SK-N-SH (cell line): ENCODE measurements at regions not wholly inside any gene's neighbourhood (a gene's known extent, or its start where the extent isn't known, plus 50 kb on each side); places are given as distances from the start of the nearest gene placed in this dataset.

ENCODE experiments used
- CTCF ChIA-PET: fragments of 300-600, 350-600 bp; formaldehyde crosslinking; extraction: SDS; loops from one replicate; lab custom pipeline; 2021; lab: Yijun Ruan, JAX
- POLR2A ChIA-PET: fragments of 350-600 bp; sonication (Branson Sonifier 250); formaldehyde crosslinking; extraction: SDS; loops from one replicate; lab custom pipeline; 2020; ENCODE audit warnings: antibody characterized with exemption, inconsistent platforms; lab: Yijun Ruan, JAX
- DNase-seq: peaks from one replicate; pipeline ENCODE4 v3.0.0; 2012
- H2AFZ ChIP-seq: fragments of 200-600 bp; sonication (generic); 2 replicates; pipeline ENCODE4 v1.8.1; 2016; ENCODE audit warnings: antibody characterized with exemption, mild to moderate bottlenecking, low read depth
- H3F3A ChIP-seq: fragments of 200-600 bp; sonication (generic); replicated peaks from 2 replicates; pipeline ENCODE3; 2016; ENCODE audit warnings: antibody characterized with exemption, mild to moderate bottlenecking; ENCODE audit not compliant: insufficient read depth
- H3K27ac ChIP-seq, 2 experiments: fragments of 200-500 bp in 1 of 2; fragments of 200-600 bp in 1 of 2; sonication (Bioruptor generic) in 1 of 2; sonication (generic), shearing (Covaris generic) in 1 of 2; 2 replicates each; pipeline versions ENCODE4 v1.5.1 to v1.6.1; 2014 to 2016; ENCODE audit warnings: low read depth in 2 of 2, inconsistent platforms in 1 of 2, low read length in 1 of 2, mild to moderate bottlenecking in 1 of 2, mixed read lengths in 1 of 2
- H3K27me3 ChIP-seq: fragments of 200-600 bp; sonication (generic), shearing (Covaris generic); 2 replicates; pipeline ENCODE4 v1.6.1; 2016; ENCODE audit warnings: mixed run types; ENCODE audit not compliant: insufficient read depth
- H3K36me3 ChIP-seq, 2 experiments: fragments of 200-500 bp in 1 of 2; fragments of 200-600 bp in 1 of 2; sonication (Bioruptor generic) in 1 of 2; sonication (generic) in 1 of 2; replicated peaks in 1 of 2; 2 replicates each; pipeline versions ENCODE3 to v1.5.1; 2014 to 2016; ENCODE audit warnings: low read length in 1 of 2, mild to moderate bottlenecking in 1 of 2; ENCODE audit not compliant: insufficient read depth in 2 of 2, control insufficient read depth in 1 of 2
- H3K4me1 ChIP-seq, 2 experiments: fragments of 200-500 bp in 1 of 2; fragments of 200-600 bp in 1 of 2; sonication (Bioruptor generic) in 1 of 2; sonication (generic), shearing (Covaris generic) in 1 of 2; 2 replicates each; pipeline versions ENCODE4 v1.5.1 to v1.6.1; 2014 to 2016; ENCODE audit warnings: low read depth in 1 of 2, low read length in 1 of 2, mixed run types in 1 of 2; ENCODE audit not compliant: insufficient read depth in 2 of 2, control insufficient read depth in 1 of 2
- H3K4me2 ChIP-seq: fragments of 200-600 bp; sonication (generic), shearing (Covaris generic); 2 replicates; pipeline ENCODE4 v1.6.1; 2017; ENCODE audit warnings: mixed run types
- H3K4me3 ChIP-seq, 2 experiments: fragments of 200-500 bp in 1 of 2; fragments of 200-600 bp in 1 of 2; sonication (Bioruptor generic) in 1 of 2; sonication (generic), shearing (Covaris generic) in 1 of 2; 2 replicates each; pipeline versions ENCODE4 v1.5.1 to v1.8.1; 2014 to 2016; ENCODE audit warnings: low read depth in 2 of 2, inconsistent platforms in 1 of 2, low read length in 1 of 2, mild to moderate bottlenecking in 1 of 2, mixed read lengths in 1 of 2, moderate library complexity in 1 of 2
- H3K79me2 ChIP-seq: fragments of 200-600 bp; sonication (generic); 2 replicates; pipeline ENCODE4 v1.8.1; 2017; ENCODE audit warnings: mild to moderate bottlenecking; ENCODE audit not compliant: insufficient read depth
- H3K9ac ChIP-seq: fragments of 200-600 bp; sonication (generic); 2 replicates; pipeline ENCODE4 v1.6.1; 2017; ENCODE audit warnings: mixed run types
- H3K9me2 ChIP-seq: fragments of 200-600 bp; sonication (generic); 2 replicates; pipeline ENCODE4 v1.6.1; 2017; ENCODE audit warnings: mixed run types
- H3K9me3 ChIP-seq: fragments of 200-600 bp; sonication (generic); 2 replicates; pipeline ENCODE4 v1.6.1; 2017; ENCODE audit warnings: mixed run types, mild to moderate bottlenecking, moderate library complexity
- H4K20me1 ChIP-seq: fragments of 200-600 bp; sonication (generic); 2 replicates; pipeline ENCODE4 v1.6.1; 2017; ENCODE audit warnings: mild to moderate bottlenecking, mixed run types; ENCODE audit not compliant: insufficient read depth
- ELF1 ChIP-seq: IDR thresholded peaks from 2 replicates; pipeline ENCODE4 v1.4.0; 2012
- EP300 ChIP-seq, 2 experiments: IDR thresholded peaks; 2 replicates each; pipeline versions ENCODE4 v1.4.0 to v1.6.1; 2012; ENCODE audit warnings: borderline replicate concordance in 1 of 2, low read depth in 1 of 2, low read length in 1 of 2
- FOSL2 ChIP-seq: IDR thresholded peaks from 2 replicates; pipeline ENCODE4 v1.4.0; 2012; ENCODE audit warnings: low read depth, mild to moderate bottlenecking, moderate library complexity, borderline replicate concordance
- FOXJ3 ChIP-seq: sonication (generic); formaldehyde crosslinking; IDR thresholded peaks from 2 replicates; pipeline ENCODE4 v1.5.1; 2020; ENCODE audit warnings: mild to moderate bottlenecking, missing genetic modification reagents
- GABPA ChIP-seq: IDR thresholded peaks from 2 replicates; pipeline ENCODE4 v1.4.0; 2012; ENCODE audit warnings: low read depth, mild to moderate bottlenecking
- IRF3 ChIP-seq: fragments of 150-350 bp; IDR thresholded peaks from 2 replicates; pipeline ENCODE4 v1.6.1; 2016; ENCODE audit warnings: mild to moderate bottlenecking, low read depth, low read length
- JUND ChIP-seq: IDR thresholded peaks from 2 replicates; pipeline ENCODE4 v1.4.0; 2012
- MAX ChIP-seq: IDR thresholded peaks from 2 replicates; pipeline ENCODE4 v1.4.0; 2012; ENCODE audit warnings: low read depth
- NRF1 ChIP-seq: IDR thresholded peaks from 2 replicates; pipeline ENCODE4 v1.6.1; 2012; ENCODE audit warnings: low read depth, mild to moderate bottlenecking, low read length
- PBX3 ChIP-seq: IDR thresholded peaks from 2 replicates; pipeline ENCODE4; 2012
- RAD21 ChIP-seq: IDR thresholded peaks from 2 replicates; pipeline ENCODE4 v1.6.1; 2012; ENCODE audit warnings: mild to moderate bottlenecking, low read length
- RXRA ChIP-seq: IDR thresholded peaks from 2 replicates; pipeline ENCODE4 v1.4.0; 2012; ENCODE audit warnings: low read depth, mild to moderate bottlenecking, borderline replicate concordance
- TAF1 ChIP-seq: IDR thresholded peaks from 2 replicates; pipeline ENCODE4 v1.6.1; 2012; ENCODE audit warnings: low read depth, mild to moderate bottlenecking, low read length, moderate library complexity, borderline replicate concordance
- TEAD4 ChIP-seq: IDR thresholded peaks from 2 replicates; pipeline ENCODE4 v1.4.0; 2012; ENCODE audit warnings: mild to moderate bottlenecking, borderline replicate concordance; ENCODE audit not compliant: insufficient read depth
- USF2 ChIP-seq: fragments of 150-350 bp; IDR thresholded peaks from 2 replicates; pipeline ENCODE4 v1.6.1; 2017; ENCODE audit warnings: antibody characterized with exemption, low read length, low read depth, borderline replicate concordance
- WGBS: methylation state at CpG from one replicate; pipeline ENCODE4 v1.1.6; 2017; ENCODE audit warnings: low lambda C conversion rate; 5-methylcytosine and 5-hydroxymethylcytosine counted together
- TF ChIP-seq, protein P1 (sequence below): IDR thresholded peaks from 2 replicates; pipeline ENCODE4 v1.4.0; 2012; ENCODE audit warnings: low read depth, borderline replicate concordance
- TF ChIP-seq, protein P2 (sequence below): fragments of 200-600 bp; sonication (generic); IDR thresholded peaks from 2 replicates; pipeline ENCODE4 v1.6.1; 2017; ENCODE audit warnings: antibody characterized with exemption, mild to moderate bottlenecking, moderate library complexity

DNA sequence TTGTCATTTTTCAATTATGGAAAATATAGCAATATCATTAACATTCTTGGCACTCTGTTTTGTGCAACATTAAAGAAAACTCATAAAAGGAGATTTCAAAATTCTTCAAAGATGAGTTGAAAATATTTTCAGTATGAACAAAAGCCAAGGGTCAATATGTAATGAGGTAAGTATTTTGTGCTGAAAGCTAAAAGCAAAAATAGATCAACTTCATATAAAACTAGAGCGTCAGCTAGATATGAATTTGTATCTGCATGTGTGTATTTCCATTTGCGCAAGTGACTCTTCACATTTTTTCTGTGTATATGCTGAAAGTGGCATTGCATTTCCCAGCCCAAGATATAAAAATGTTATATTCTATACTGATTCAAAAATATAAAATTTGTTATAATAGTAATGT, 492.1 kb upstream of the EYS start:
- Histone ChIP-seq H3K27ac (no peak overlapping the region), H3K9ac (no peak overlapping the region), H3F3A (no peaks in the 10 kb centered on the region), H3K9me2 (no peaks in the 10 kb centered on the region), H3K9me3 (no peaks in the 10 kb centered on the region), H3K4me3 (no peak overlapping the region), H3K79me2 (no peaks in the 10 kb centered on the region), H3K27me3 (no peaks in the 10 kb centered on the region), H3K4me2 (no peak overlapping the region), H2AFZ (no peak overlapping the region), H4K20me1 (no peaks in the 10 kb centered on the region), H3K4me1 (no peaks in the 10 kb centered on the region), H3K36me3 (no peaks in the 10 kb centered on the region)
- ChIA-PET CTCF (no interaction called here), POLR2A (no interaction called here)
- DNase-seq: no peak
- WGBS: 70% methylated on average over 2 of the region's 2 CpGs
- TF ChIP-seq TAF1 (no peak), IRF3 (no peak), FOSL2 (no peak), TEAD4 (no peak), EP300 (IDR thresholded peaks at IDR 0.05; ENCODE audit: borderline replicate concordance in 1 of 2, low read depth in 1 of 2, low read length in 1 of 2) (no peak)

DNA sequence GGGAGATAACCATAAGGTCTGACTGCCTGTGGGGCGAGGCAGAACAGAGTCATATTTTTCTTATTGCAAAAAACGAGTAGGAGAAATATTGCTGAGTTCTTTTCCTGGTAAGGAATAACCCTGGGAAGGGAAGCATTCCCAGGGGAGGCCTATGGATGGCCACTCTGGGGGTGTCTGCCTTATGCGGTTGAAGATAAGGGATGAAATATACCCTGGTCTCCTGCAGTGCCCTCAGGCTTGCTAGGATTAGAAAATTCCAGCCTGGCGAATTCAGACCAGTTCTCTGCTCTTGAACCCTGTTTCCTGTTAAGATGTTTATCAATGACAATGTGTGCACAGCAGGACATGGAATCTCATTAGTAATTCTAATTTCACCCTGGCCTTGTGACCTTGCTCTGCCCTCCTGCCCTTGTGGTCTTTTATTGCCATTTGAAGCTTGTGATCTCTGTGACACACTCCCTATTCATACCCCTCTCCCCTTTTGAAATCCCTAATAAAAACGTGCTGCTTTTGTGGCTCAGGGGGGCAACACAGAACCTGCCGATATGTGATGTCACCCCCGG, 491.1 kb upstream of the EYS start:
- Histone ChIP-seq H3K4me2 (no peak overlapping the region), H3K9ac (no peak overlapping the region), H3K4me3 (no peak overlapping the region), H2AFZ (no peak overlapping the region), H3K9me3 (no peaks in the 10 kb centered on the region), H3K79me2 (no peaks in the 10 kb centered on the region)
- POLR2A ChIA-PET: no interaction called here
- DNase-seq: no peak
- 23% methylated on average over 7 of the region's 7 CpGs for WGBS
- TF ChIP-seq USF2: no peak
- TF ChIP-seq NRF1: no peak
- TF ChIP-seq ELF1: no peak
- no peak for TF ChIP-seq FOXJ3 (CRISPR knock-in tag)
- no peak for TF ChIP-seq EP300 (IDR thresholded peaks at IDR 0.05; ENCODE audit: borderline replicate concordance in 1 of 2, low read depth in 1 of 2, low read length in 1 of 2)
- no peak for TF ChIP-seq RAD21
- TF ChIP-seq, protein P1, sequence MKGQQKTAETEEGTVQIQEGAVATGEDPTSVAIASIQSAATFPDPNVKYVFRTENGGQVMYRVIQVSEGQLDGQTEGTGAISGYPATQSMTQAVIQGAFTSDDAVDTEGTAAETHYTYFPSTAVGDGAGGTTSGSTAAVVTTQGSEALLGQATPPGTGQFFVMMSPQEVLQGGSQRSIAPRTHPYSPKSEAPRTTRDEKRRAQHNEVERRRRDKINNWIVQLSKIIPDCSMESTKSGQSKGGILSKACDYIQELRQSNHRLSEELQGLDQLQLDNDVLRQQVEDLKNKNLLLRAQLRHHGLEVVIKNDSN: no peak
- no peak for TF ChIP-seq MAX
- TF ChIP-seq PBX3: no peak
- TF ChIP-seq JUND: no peak
- TF ChIP-seq, protein P2, sequence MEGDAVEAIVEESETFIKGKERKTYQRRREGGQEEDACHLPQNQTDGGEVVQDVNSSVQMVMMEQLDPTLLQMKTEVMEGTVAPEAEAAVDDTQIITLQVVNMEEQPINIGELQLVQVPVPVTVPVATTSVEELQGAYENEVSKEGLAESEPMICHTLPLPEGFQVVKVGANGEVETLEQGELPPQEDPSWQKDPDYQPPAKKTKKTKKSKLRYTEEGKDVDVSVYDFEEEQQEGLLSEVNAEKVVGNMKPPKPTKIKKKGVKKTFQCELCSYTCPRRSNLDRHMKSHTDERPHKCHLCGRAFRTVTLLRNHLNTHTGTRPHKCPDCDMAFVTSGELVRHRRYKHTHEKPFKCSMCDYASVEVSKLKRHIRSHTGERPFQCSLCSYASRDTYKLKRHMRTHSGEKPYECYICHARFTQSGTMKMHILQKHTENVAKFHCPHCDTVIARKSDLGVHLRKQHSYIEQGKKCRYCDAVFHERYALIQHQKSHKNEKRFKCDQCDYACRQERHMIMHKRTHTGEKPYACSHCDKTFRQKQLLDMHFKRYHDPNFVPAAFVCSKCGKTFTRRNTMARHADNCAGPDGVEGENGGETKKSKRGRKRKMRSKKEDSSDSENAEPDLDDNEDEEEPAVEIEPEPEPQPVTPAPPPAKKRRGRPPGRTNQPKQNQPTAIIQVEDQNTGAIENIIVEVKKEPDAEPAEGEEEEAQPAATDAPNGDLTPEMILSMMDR: no peak
- TF ChIP-seq RXRA: no peak
- no peak for TF ChIP-seq GABPA
- TF ChIP-seq, all 33 proteins: peak for 0
- Histone ChIP-seq H3F3A (no peaks in the 10 kb centered on the region), H3K36me3 (no peaks in the 10 kb centered on the region), H3K27ac (no peak overlapping the region), H4K20me1 (no peaks in the 10 kb centered on the region), H3K27me3 (no peaks in the 10 kb centered on the region), H3K4me1 (no peaks in the 10 kb centered on the region), H3K9me2 (no peaks in the 10 kb centered on the region; the same call in 1 of the 2 replicates)
- CTCF ChIA-PET: no interaction called here
